H54 (cell line): ENCODE measurements at regions not wholly inside any gene's neighbourhood (a gene's known extent, or its start where the extent isn't known, plus 50 kb on each side); places are given as distances from the start of the nearest gene placed in this dataset.
"Not testable (repeated sequence)": the region's sequence is repeated elsewhere in the genome, so short reads cannot be mapped to it uniquely, and the experiment has no call there.

Source experiments
- DNase-seq: peaks from one replicate; pipeline ENCODE4 v3.0.0; 2011; ENCODE audit warnings: low spot score, mixed read lengths; ENCODE audit not compliant: insufficient read length
- FAIRE-seq: peaks from 3 replicates; lab custom pipeline; 2011; peaks lifted over from hg19 to GRCh38; lab: Jason Lieb, UNC
- POLR2A ChIP-seq: IDR thresholded peaks from 2 replicates; pipeline ENCODE4 v1.6.1; 2011; ENCODE audit warnings: low read depth, mild to moderate bottlenecking, low read length

DNA sequence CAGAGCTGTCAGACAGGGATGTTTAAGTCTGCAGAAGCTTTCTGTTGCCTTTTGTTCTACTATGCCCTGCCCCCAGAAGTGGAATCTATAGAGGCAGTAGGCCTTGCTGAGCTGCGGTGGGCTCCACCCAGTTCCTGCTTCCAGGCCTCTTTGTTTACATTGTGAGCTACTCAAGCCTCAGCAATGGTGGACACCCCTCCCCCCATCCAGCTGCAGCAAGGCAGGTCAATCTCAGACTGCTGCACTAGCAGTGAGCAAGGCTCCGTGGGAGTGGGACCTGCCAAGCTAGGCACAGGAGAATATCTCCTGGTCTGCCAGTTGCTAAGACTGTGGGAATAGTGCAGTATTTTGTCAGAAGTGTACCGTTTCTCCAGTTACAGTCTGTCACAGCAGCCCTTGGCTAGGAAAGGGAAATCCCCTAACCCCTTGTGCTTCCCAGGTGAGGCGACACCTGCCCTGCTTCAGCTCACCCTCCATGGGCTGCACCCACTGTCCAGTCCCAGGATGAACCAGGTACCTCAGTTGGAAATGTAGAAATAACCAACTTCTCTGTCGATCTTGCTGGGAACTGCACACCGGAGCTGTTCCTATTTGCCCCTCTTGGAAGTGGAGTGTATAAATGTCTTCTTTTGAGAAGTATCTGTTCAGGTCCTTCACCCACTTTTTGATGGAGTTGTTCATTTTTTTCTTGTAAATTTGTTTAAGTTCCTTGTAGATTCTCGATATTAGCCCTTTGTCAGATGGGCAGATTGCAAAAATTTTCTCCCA, 213.5 kb upstream of the SLC38A2 start:
- no peak for DNase-seq
- no peak for TF ChIP-seq POLR2A
- peak; percentile 68 for FAIRE-seq

DNA sequence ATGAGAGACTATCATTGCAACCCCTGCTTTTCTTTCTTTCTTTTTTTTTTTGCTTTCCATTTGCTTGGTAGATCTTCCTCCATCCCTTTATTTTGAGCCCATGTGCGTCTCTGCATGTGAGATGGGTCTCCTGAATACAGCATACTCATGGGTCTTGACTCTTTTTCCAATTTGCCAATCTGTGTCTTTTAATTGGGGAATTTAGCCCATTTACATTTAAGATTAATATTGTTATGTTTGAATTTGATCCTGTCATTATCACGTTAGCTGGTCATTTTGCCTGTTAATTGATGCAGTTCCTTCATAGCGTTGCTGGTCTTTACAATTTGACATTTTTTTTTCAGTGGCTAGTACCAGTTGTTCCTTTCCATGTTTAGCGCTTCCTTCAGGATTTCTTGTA, 211.5 kb upstream of the SLC38A2 start:
- FAIRE-seq, DNase-seq: not testable (repeated sequence)

DNA sequence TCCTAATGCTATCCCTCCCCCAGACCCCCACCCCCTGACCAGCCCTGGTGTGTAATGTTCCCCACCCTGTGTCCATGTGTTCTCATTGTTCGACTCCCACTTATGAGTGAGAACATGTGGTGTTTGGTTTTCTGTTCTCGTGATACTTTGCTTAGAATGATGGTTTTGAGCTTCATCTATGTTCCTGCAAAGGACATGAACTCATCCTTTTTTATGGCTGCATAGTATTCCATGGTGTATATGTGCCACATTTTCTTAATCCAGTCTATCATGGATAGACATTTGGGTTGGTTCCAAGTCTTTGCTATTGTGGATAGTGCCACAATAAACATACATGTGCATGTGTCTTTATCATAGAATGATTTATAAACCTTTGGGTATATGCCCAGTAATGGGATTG, 209.4 kb upstream of the SLC38A2 start:
- not testable (repeated sequence) for DNase-seq, FAIRE-seq

DNA sequence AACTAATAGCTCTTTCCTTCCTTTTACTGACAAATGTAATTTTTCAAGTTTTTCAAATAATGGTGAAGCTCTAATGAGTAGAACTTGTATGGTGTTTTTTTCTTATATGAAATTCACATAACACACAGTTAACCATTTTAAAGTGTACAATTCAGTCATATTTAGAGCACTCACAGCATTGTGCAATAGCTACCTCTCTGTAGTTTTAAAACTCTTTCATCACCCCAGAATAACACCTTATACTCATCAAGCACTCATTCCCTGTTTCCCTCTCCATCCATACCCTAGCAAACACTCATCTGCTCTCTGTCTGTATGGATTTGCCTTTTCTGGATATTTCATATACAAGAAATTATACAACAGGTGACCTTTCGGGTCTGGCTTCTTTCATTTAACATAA, 207.9 kb upstream of the SLC38A2 start:
- no peak for TF ChIP-seq POLR2A
- FAIRE-seq: no peak
- DNase-seq: no peak

DNA sequence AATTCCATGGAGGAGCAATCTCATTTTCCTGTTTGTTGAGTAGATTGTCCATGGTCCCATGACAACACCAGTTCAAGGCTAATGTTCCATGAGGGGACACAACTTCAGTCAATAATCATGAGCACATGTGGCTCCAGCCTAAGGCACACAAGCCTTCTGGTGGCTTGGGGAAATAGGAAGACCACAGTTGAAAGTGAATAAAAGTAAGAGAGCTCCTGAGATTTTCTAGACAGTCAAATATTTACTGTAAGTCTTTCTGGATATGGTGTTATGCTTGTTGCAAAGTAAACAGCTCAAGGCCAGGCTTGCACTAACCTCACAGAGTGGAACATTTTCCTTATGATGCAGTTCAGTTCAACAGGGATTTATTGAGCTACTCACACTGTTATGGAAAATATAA, 206.9 kb upstream of the SLC38A2 start:
- no peak for FAIRE-seq
- no peak for DNase-seq

DNA sequence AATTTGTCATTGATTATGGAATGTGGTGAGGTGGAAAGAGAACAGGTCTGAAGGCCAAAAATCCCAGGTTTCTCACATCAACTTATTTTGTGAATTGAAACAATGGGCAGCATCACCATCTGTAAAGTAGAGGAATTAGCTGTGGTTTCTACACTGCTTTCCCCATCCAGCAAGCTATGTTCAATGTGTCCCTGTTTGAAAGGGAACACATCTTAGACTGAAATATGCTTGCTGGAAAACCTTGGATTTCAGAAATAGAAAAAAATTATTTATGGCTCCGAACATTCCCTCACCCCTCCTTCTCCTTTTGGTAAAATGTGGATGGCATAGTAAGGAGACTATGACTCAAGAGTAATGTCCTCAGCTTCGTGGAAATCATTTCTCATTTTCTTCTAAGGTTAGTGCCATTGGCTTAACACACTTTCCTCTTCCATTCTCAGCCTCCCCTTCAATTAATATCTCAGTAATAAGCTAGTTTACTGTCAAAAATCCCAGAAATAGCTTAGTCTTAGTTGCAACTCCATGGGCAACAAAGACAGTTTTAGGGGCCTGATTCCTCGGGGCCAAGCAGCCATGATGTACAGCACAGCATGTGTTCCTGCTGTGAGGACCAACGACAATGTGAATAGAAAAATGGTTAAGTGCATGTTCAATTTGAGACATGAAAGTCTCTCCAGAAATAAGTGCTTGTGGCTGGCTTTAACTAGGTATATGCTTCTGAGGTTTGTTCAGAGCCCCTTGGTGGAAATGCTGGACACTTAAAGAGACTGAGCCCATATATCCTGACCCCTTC, 205.8 kb upstream of the SLC38A2 start:
- no peak for TF ChIP-seq POLR2A

More for the DNA sequence above, 206.9 kb upstream of the SLC38A2 start:
- no peak for TF ChIP-seq POLR2A

DNA sequence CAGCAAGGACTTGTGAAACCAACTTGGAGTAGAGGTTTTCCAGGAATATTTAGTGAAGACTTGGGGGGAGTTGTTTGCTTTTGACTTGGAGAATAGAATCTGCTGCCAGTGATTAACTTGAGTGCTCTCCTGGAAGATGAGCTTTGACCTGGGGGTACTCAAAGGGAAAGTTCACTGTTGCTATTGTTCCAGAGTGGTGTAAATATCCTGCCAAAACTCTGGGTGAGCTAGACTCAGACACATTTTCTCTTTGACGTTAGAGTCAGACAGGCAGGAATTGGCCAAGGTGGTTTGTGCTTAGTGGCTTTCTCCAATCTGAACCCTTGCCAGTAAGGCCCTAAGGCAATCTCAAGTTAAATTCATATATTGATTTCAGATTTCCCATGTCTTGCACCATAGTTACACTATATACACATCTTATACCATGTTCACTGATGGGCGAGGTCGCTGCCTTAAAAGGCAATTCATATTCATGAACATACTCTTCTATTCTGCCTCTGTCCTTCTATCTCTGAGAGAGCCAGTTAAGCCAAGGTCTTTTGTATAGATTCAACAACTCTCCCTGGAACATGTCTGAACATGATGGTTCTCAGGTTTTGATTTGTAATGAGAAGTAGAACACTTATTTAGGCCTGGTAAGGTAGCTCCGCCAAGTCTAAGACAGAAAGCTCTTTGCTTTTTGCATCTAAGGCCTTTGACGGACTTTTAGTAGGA, 204.6 kb upstream of the SLC38A2 start:
- TF ChIP-seq POLR2A: no peak
- DNase-seq (no peak), FAIRE-seq (peak; percentile 20)

More for the DNA sequence above, 205.8 kb upstream of the SLC38A2 start:
- FAIRE-seq (no peak), DNase-seq (no peak)

DNA sequence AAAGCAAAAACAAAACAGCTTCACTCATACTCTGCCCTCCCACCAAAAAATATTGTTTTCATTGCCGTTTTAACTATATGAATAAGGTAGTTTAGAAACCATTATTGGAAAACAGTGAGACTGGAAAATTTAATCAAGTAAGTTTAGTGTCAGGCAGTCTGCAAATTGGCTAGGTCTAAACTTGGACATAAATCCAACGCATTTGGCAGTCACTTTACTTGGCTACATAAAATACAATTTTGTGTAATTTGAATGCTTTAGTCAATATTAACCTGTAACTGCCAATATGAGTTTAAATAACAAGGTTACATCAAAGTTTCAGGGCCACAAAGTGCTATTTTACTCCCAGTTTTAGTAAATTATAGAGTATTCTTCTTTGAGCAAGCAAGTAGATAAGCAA, 202.3 kb upstream of the SLC38A2 start:
- TF ChIP-seq POLR2A: no peak
- FAIRE-seq: no peak
- no peak for DNase-seq

DNA sequence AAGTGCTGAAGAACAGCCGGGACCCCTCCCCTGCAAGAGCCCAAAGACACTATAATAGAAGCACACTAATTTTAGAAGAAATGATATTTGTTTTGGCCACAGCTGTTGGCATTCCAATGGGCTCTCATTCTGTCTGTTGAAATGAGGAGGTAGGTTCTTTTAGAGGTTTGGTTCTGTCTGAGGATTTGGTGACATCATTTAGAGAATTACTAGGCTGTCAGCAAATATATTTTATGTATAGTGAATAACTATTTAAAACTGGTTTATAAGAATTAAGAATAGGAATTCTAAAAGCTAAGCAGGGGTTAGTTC, 200.7 kb upstream of the SLC38A2 start:
- DNase-seq: no peak
- no peak for TF ChIP-seq POLR2A
- no peak for FAIRE-seq

DNA sequence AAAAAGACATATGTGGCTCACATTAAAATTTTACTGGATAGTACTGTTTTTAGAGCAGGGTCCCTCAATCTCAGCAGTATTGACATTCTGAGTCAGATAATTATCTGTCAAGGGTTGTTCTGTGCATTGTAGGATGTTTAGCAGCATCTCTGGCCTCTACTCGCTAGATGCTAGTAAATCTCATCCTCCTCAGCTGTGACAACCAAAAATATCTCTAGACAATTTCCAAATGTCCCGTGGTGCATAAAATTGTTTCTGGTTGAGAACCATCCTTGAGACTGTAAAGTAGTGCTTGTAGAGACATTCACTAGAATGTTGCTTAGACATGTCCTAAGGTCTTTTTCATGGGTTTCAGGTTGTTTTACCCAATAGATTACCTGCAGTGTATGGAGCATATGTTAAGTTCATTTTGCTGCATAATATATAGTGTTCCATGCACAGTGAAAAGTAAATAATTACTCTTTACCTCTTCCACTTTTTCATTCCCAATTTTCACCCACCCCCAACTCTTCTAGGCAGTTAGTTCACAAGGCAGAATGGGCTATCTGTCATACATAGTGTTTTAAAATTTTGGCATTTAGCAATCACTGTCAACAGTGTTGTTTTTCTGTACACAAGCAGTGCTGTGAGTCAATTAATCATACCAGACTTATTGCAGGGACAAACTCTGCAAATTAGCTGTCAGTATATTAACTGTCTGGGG, 200.2 kb upstream of the SLC38A2 start:
- FAIRE-seq (no peak), DNase-seq (no peak)
- TF ChIP-seq POLR2A: no peak

DNA sequence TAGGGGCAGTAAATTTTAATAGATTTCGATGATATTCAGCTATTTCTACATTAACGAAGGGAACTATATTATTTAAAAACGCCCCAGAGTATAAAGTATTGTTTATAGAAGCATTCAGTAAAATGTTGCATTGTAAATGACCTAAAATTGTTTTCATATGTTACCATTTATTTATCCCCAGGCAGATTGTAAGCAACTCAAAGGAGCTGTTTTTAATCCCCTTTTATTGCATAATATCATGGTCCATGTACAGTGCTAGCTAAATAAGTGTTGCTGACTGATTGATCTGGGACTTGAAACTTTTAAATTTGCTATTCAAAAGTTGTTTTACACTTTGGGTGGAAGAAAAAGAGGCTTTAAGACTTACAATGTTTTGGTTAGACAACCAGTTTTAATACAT, 199.0 kb upstream of the SLC38A2 start:
- TF ChIP-seq POLR2A: no peak
- DNase-seq (no peak), FAIRE-seq (peak; percentile 61)

DNA sequence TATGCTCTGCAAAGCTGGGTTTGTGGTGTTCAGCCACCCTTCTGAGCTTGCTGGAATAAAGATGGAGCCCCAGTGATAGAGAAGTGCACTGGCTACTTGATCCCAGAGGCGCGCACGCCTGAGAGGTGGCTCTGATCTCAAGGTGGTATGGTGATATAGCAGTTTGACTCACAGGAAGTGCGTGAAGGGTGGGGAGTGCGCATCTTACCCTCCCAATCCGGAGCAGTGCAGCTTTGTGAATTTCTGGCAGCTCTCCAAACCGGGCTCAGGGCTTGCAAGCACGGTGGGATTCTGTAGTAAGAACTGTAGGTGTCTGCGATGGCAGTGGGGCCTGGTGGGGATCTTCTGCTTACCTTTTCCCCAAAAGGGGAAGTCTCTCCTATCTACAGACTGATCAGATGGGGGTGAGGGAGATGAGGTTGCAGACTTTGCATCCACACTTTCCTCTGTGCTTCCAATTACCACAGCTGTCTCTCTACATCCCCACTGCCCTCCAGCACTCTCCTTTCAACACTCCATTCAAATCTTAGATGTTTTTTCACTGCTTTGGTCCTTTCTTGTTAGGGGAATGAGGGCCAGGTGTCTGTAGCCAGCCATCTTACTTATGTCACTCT, 197.4 kb upstream of the SLC38A2 start:
- TF ChIP-seq POLR2A: no peak
- DNase-seq (no peak), FAIRE-seq (no peak)

DNA sequence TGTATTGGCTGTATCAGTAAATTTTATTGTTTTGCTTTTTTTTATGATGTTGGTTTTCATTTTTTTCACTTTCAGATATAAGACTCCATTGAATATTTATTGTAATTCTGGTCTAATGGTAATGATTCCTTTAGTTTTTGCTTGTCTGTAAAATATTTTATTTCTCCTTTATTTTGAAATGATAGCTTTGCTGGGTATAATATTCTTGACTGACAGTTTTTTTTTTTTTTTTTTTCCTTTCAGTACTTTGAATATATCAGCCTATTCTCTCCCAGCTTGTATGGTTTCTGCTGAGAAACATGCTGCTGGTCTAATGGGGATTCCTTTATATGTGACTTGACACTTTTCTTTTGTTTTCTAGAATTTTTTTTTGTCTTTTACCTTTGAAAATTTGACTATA, 195.1 kb upstream of the SLC38A2 start:
- TF ChIP-seq POLR2A: no peak
- FAIRE-seq: no peak
- DNase-seq: no peak

DNA sequence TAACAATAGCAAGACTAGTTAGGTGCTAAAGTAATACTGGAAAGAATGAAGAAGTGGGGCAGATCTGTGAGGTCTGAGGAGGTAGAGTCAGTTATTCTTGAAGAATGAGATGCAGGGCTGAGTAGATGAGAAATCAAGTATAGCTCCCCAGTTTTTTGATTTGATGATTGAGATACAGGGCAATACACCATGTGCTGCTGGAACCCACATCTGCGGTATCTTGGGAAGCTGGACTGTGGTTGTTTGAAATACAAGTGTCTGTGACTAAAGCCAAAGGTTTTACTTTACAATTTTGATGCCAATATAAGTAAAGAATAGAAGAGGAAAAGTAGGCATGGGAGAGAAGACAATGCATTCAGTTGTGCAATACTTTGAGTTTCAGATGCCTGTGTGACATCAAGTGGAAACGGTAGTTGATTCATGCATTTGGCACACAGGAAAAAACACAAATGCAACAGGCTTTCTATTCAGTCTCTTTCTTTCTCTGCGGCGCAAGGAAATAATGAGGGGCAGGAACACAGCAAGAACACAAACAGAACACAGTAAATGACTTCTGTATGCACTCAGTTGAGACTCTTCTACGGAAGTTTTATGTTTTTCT, 190.2 kb upstream of the SLC38A2 start:
- peak; percentile 97 for FAIRE-seq
- TF ChIP-seq POLR2A: no peak
- DNase-seq: no peak

DNA sequence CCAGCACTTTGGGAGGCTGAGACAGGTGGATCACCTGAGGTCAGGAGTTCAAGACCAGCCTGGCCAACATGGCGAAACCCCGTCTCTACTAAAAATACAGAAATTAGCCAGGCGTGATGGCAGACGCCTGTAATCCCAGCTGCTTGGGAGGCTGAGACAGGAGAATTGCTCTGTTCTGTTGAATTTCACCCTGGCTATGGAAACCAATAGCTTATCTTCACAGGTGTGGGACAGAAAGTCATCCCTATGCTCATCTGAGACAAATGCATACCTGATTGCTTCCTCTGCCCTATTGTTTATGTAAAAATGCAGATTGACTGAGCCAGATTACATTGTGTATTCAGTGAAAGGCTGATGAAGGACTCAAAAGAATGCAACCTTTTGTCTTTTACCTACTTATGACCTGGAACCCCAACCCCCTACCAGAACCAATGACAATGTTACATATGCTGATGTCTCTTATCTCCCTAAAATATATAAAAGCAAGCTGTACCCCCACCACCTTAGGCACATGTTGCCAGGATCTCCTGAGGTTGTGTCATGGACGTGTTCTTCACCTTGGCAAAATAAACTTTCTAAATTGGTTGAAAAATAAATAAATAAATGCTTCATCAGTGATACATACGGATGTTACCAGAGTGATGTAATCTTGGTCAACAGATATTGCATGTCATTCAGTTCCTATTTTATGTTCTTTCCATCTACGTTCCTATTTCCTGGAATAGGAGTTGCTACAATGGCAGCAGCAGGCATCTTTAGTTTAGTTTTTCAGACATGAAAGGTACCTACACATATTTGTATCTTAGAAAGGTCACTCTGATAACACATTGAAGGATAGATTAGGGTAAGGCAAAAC, 189.4 kb upstream of the SLC38A2 start:
- FAIRE-seq: peak; percentile 58
- DNase-seq: not testable (repeated sequence)
